Activated CD8-positive, alpha-beta T cell treated with anti-CD3 and anti-CD28 coated beads for 36 hours (primary cell): ENCODE measurements at regions not wholly inside any gene's neighbourhood (a gene's known extent, or its start where the extent isn't known, plus 50 kb on each side); places are given as distances from the start of the nearest gene placed in this dataset.

ENCODE experiments used
- ATAC-seq: fragments of 200-7000 bp; cut with Tn5 transposase; one replicate; pipeline ENCODE4 v1.10.0; 2021; ENCODE audit warnings: mild to moderate bottlenecking, moderate library complexity
- CTCF ChIA-PET: fragments of 350-600 bp; sonication (Branson Sonifier 250); formaldehyde crosslinking; loops from one replicate; lab custom pipeline; 2021; ENCODE audit warnings: antibody characterized with exemption; lab: Charles Lee
- POLR2A ChIA-PET: fragments of 350-600 bp; sonication (Branson Sonifier 250); formaldehyde crosslinking; loops from one replicate; lab custom pipeline; 2021; ENCODE audit warnings: antibody characterized with exemption; lab: Charles Lee
- DNase-seq: peaks from one replicate; pipeline ENCODE4 v3.0.0-alpha.2; 2020
- H3K27ac Mint-ChIP-seq: one replicate; pipeline ENCODE4 v1.8.0; 2021; ENCODE audit warnings: mild to moderate bottlenecking, mixed read lengths
- H3K27me3 Mint-ChIP-seq: one replicate; pipeline ENCODE4 v1.8.0; 2021; ENCODE audit warnings: mixed read lengths
- H3K36me3 Mint-ChIP-seq: one replicate; pipeline ENCODE4 v1.8.0; 2021; ENCODE audit warnings: low read depth, mixed read lengths
- H3K4me1 Mint-ChIP-seq: one replicate; pipeline ENCODE4 v1.8.0; 2021; ENCODE audit warnings: low read depth, mixed read lengths
- H3K4me3 Mint-ChIP-seq: one replicate; pipeline ENCODE4 v1.8.0; 2021; ENCODE audit warnings: mild to moderate bottlenecking, moderate library complexity, mixed read lengths
- H3K9me3 Mint-ChIP-seq: one replicate; pipeline ENCODE4 v1.8.0; 2021; ENCODE audit warnings: mixed read lengths
- intact Hi-C: fragments of 100-400 bp; cut with micrococcal nuclease; formaldehyde crosslinking; loops from one replicate; pipeline ENCODE4 v1.10.0; 2022
- TF ChIP-seq, protein P1 (sequence below): fragments of 200-600 bp; IDR thresholded peaks from one replicate; pipeline ENCODE4 v1.8.0; 2022; ENCODE audit warnings: antibody characterized with exemption, mild to moderate bottlenecking

DNA sequence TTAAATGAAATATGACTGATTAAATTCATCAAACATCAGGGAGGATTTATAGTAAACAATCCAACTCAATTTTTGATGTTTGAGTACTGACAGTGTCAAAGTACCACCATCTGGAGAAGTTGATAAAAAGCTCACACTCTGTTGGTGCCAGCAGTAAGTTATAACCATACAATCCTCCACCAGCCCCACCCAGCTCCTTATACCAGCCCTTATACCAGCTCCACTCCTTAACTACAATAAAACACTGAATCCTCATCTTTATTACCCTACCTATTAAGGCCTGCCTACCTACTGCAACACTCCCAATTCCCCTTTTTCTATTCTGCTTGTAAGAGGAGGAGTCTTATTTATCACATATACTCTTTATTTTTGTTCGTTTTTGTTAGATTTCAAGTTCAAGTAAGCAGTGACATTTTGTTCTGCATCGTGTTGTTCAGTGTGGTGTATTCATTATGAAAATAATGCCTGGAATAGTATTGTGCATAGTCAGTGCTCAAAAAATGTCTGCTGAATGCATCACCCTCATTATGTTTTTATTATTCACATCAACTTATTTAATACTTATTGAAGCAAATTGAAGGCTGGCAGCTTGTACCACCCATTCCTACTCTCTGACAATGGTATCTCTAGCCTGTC is 954.7 kb upstream of the ADGRB3 start:
- Mint-ChIP-seq H3K9me3 (peaks cover 6% of the 10 kb centered on the region), H3K36me3 (no peaks in the 10 kb centered on the region), H3K4me3 (no peak overlapping the region), H3K27me3 (no peaks in the 10 kb centered on the region), H3K4me1 (no peaks in the 10 kb centered on the region), H3K27ac (no peak overlapping the region)
- DNase-seq (no peak), ATAC-seq (no peak)
- ChIA-PET POLR2A (interaction anchor here (0.6 kb wide), 1 partner anchor 25 kb away, joined by 3 read pairs; no protein-coding TSS in a partner anchor), CTCF (no interaction called here)
- TF ChIP-seq, protein P1, sequence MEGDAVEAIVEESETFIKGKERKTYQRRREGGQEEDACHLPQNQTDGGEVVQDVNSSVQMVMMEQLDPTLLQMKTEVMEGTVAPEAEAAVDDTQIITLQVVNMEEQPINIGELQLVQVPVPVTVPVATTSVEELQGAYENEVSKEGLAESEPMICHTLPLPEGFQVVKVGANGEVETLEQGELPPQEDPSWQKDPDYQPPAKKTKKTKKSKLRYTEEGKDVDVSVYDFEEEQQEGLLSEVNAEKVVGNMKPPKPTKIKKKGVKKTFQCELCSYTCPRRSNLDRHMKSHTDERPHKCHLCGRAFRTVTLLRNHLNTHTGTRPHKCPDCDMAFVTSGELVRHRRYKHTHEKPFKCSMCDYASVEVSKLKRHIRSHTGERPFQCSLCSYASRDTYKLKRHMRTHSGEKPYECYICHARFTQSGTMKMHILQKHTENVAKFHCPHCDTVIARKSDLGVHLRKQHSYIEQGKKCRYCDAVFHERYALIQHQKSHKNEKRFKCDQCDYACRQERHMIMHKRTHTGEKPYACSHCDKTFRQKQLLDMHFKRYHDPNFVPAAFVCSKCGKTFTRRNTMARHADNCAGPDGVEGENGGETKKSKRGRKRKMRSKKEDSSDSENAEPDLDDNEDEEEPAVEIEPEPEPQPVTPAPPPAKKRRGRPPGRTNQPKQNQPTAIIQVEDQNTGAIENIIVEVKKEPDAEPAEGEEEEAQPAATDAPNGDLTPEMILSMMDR = no peak
- intact Hi-C loops = no loop called here

DNA sequence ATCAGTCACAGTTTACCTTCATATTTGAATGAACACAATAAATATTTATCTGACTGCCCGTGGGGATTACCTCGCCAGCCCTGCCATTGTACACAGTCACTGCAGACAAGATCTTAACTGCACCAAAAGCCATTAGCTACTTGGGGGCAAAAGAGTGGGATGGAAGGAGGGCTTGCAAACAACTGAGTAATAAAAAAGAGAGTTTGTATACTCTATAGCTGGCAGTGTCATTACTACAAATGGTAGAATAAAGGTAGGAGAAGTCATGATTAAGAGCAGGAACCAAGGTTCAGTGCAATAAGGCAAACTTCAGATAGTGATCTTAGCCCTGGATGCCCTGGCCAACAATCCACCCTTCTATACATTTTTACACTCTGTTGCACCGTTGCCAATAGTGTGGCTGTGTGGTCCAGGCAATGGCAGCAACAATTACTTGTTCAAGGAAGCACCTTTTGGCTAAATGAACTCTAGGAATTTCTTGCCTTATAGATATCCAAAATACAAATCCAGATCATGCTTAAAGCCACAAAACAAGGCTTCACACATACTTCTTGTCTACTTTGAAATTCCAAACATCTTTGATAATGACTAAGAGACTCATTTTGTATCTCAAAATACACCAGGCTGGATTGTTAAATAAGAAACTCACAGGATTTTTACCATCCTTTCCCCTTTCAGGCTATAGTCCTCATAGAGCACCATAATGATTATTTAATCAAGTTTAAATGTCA is 955.4 kb upstream of the ADGRB3 start:
- POLR2A ChIA-PET = interaction anchor here (0.6 kb wide), 1 partner anchor 24 kb away, joined by 3 read pairs; no protein-coding TSS in a partner anchor
- no peaks in the 10 kb centered on the region for H3K36me3 Mint-ChIP-seq
- H3K27ac Mint-ChIP-seq = no peak overlapping the region
- H3K4me1 Mint-ChIP-seq = no peaks in the 10 kb centered on the region
- peaks cover 6% of the 10 kb centered on the region for H3K9me3 Mint-ChIP-seq
- no peak overlapping the region for H3K4me3 Mint-ChIP-seq
- no peak for ATAC-seq
- no peaks in the 10 kb centered on the region for H3K27me3 Mint-ChIP-seq
- CTCF ChIA-PET = no interaction called here
- TF ChIP-seq, protein P1 = no peak
- no peak for DNase-seq
- intact Hi-C loops = no loop called here

DNA sequence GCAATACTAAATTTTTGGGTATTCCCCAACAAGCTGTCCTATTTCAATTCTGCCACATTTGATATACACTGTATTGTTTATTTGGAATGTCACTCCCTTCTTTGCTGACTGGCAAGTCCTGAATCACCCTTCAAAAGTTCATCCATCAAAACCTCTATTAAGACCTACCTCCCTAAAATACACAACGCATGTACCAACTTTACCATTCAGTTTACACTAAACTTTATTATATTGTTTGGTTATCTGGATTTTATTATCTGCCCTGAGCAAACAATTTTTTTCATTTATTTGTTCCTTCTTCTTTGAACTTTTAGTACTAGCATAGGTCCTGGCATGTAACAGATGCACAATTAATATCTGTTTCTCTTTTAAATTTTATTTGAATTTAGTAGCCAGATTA is 958.2 kb upstream of the ADGRB3 start:
- Mint-ChIP-seq H3K27me3 (no peaks in the 10 kb centered on the region), H3K36me3 (no peaks in the 10 kb centered on the region), H3K4me3 (no peak overlapping the region), H3K4me1 (no peaks in the 10 kb centered on the region), H3K27ac (no peak overlapping the region), H3K9me3 (peaks cover 11% of the 10 kb centered on the region)
- CTCF ChIA-PET = no interaction called here
- TF ChIP-seq, protein P1 = no peak
- intact Hi-C loops = no loop called here
- ATAC-seq = no peak
- POLR2A ChIA-PET = no interaction called here
- no peak for DNase-seq

DNA sequence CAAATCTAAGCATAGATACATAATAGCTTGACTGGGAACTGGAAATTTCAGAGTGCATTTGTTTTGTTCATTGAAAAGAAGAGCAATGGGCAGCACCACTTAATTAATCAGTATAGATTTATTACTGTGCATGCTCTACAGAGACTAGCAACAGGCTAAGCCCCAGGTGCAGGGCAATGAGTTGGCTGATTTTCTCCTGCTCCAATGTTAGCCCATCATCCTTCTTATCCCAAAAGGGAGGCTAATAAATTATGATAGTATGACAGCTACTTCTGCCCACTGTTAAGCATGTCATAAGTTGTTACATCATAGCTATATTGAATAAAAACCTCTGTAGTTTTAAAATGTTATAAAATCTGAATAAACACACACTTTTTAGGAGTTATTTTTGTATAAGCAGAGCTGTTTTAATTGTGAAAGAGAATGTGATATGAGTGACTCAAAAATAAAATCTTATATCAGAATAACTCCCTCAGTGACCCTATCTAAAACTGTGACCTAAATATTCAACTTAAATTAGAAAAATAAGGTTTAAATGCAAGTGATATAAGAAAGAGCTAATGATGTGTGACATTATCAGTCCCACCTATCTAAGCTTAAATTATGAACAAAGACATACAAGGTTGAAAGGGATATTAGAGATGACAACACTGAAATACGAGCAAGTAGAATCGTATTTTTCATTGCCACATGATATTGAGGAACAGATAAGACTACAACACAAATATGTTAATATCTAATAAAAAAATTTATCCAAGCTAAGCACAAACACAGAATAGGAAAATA is 967.3 kb upstream of the ADGRB3 start:
- no peaks in the 10 kb centered on the region for H3K36me3 Mint-ChIP-seq
- H3K9me3 Mint-ChIP-seq = peaks cover 7% of the 10 kb centered on the region
- no peaks in the 10 kb centered on the region for H3K4me1 Mint-ChIP-seq
- no peak overlapping the region for H3K4me3 Mint-ChIP-seq
- DNase-seq (no peak), ATAC-seq (no peak)
- TF ChIP-seq, protein P1 = no peak
- H3K27me3 Mint-ChIP-seq = no peaks in the 10 kb centered on the region
- POLR2A ChIA-PET = no interaction called here
- intact Hi-C loops = no loop called here
- no peak overlapping the region for H3K27ac Mint-ChIP-seq
- CTCF ChIA-PET = no interaction called here
